ENCODE measurements at regions not wholly inside any gene's neighbourhood (a gene's known extent, or its start where the extent isn't known, plus 50 kb on each side); places are given as distances from the start of the nearest gene placed in this dataset.

DNA sequence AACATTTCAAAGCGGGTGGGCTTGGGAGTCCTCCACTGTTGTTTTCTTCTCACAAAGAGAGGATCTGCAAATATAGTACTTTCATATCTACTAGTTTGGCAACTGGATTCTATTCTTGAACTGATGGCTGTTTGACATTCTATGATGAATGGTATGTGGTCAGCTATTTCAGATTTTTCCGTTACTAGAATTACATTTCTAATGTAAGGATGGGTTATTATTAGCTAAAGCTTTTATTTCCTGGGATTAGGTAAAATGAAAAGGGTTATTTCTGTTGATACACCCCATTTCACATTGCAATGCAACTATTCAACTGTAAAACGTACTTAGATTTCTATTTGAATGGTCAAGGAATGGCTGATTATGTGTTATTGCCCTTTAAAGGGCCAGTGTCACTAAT lies 629.7 kb downstream of the DACH1 start:
- H3K9me1 ChIP-seq (replicated peaks; ENCODE audit: control insufficient read depth, extremely low read depth, insufficient read depth, low read length): no peaks in the 10 kb centered on the region
- ChIA-PET CTCF (no interaction called here), POLR2A (no interaction called here)
- FAIRE-seq (no peak), DNase-seq (ENCODE audit: low read depth, low spot score) (no peak)
- dilution Hi-C loops (cut with MboI; ENCODE audit: extremely low pct_ligation_motif_present, low sequenced_read_pairs) (no loop called here), intact Hi-C loops (cut with micrococcal nuclease) (no loop called here)
- H4K20me1 ChIP-seq (replicated peaks; ENCODE audit: control insufficient read depth, extremely low read depth, insufficient read depth, low read length): no peaks in the 10 kb centered on the region
- H3K79me2 ChIP-seq (ENCODE audit: control insufficient read depth, insufficient read depth, low read length): no peaks in the 10 kb centered on the region
- H3K9ac ChIP-seq (replicated peaks; ENCODE audit: extremely low read depth, insufficient read depth, low read length): no peak overlapping the region
- H3K4me2 ChIP-seq (ENCODE audit: insufficient read depth, low read length): no peak overlapping the region
- no peaks in the 10 kb centered on the region for H3K36me3 ChIP-seq (ENCODE audit: control insufficient read depth in 2 of 2, extremely low read depth in 1 of 2, insufficient read depth in 2 of 2, low read length in 2 of 2)
- no peak overlapping the region for H3K4me3 ChIP-seq (replicated peaks in 1 of 3; ENCODE audit: insufficient read depth in 1 of 3, low read depth in 1 of 3, low read length in 3 of 3)
- H3K27ac ChIP-seq (ENCODE audit: insufficient read depth, low read depth, low read length): no peak overlapping the region
- TF ChIP-seq POLR2A (IDR thresholded peaks at IDR 0.05; ENCODE audit: low read depth, low read length): no peak
- TF ChIP-seq GATA2 (IDR thresholded peaks at IDR 0.05; ENCODE audit: insufficient read depth, insufficient read length, low read depth, low read length): no peak
- TF ChIP-seq FOS (IDR thresholded peaks at IDR 0.05; ENCODE audit: borderline replicate concordance, insufficient read depth, low read length): no peak
- no peak for TF ChIP-seq JUN (IDR thresholded peaks at IDR 0.05; ENCODE audit: borderline replicate concordance, insufficient read depth, insufficient read length, low read depth)
- no peak overlapping the region for H2AFZ ChIP-seq (ENCODE audit: low read depth, low read length)
- no TSS peak for BruUV-seq (replicated peaks)
- no peaks in the 10 kb centered on the region for H3K27me3 ChIP-seq (ENCODE audit: control insufficient read depth in 2 of 2, insufficient read depth in 2 of 2, low read length in 2 of 2)
- H3K9me3 ChIP-seq (replicated peaks; ENCODE audit: control insufficient read depth, insufficient read depth, low read length): no peaks in the 10 kb centered on the region
- no peaks in the 10 kb centered on the region for H3K4me1 ChIP-seq (ENCODE audit: control insufficient read depth, extremely low read depth, insufficient read depth, low read length)

DNA sequence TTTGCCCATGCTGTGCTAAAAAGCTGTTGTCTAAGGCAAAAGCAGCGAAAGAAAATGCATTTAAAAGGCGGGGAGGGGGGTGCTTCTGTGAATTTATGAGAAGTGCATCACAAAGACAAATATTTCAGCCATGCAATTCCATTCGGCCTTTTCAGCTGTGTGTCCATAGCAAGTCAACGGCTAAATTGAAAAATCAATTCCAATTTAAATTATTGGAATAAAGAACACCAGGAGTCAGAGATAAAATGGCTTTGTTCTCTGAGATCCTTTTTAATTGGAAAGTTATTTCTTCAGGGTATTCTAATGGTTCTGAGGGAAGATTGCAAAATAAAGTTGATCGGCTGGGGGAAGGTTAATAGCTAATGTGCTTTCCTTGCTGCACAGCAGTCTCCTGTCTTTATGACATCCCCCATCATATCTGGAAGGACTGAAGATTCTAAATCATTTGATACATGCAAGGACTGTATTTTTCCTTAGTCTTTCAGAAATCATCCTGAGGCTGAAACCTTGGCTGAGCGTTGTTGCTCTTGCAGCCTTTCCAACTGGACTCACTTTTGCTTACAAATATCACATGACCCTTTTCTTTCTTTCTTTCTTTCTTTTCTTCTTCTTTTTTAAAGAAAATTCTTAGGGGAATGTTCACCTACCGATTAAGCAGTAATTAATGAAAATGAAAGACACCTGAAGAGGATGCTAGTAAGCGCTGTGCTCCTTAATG lies 647.1 kb downstream of the DACH1 start:
- H3K9me1 ChIP-seq (replicated peaks; ENCODE audit: control insufficient read depth, extremely low read depth, insufficient read depth, low read length): no peaks in the 10 kb centered on the region
- ChIA-PET CTCF (no interaction called here), POLR2A (no interaction called here)
- DNase-seq (ENCODE audit: low read depth, low spot score) (no peak), FAIRE-seq (no peak)
- H3K9me3 ChIP-seq (replicated peaks; ENCODE audit: control insufficient read depth, insufficient read depth, low read length): no peaks in the 10 kb centered on the region
- H3K4me3 ChIP-seq (replicated peaks in 1 of 3; ENCODE audit: insufficient read depth in 1 of 3, low read depth in 1 of 3, low read length in 3 of 3): no peak overlapping the region
- H3K27me3 ChIP-seq (ENCODE audit: control insufficient read depth in 2 of 2, insufficient read depth in 2 of 2, low read length in 2 of 2): no peaks in the 10 kb centered on the region
- H3K4me1 ChIP-seq (ENCODE audit: control insufficient read depth, extremely low read depth, insufficient read depth, low read length): peaks cover 2% of the 10 kb centered on the region
- dilution Hi-C loops (cut with MboI; ENCODE audit: extremely low pct_ligation_motif_present, low sequenced_read_pairs): no loop called here
- H3K4me2 ChIP-seq (ENCODE audit: insufficient read depth, low read length): no peak overlapping the region
- H3K9ac ChIP-seq (replicated peaks; ENCODE audit: extremely low read depth, insufficient read depth, low read length): no peak overlapping the region
- no TSS peak for BruUV-seq (replicated peaks)
- H4K20me1 ChIP-seq (replicated peaks; ENCODE audit: control insufficient read depth, extremely low read depth, insufficient read depth, low read length): no peaks in the 10 kb centered on the region
- H2AFZ ChIP-seq (ENCODE audit: low read depth, low read length): no peak overlapping the region
- no peak overlapping the region for H3K27ac ChIP-seq (ENCODE audit: insufficient read depth, low read depth, low read length)
- no peaks in the 10 kb centered on the region for H3K36me3 ChIP-seq (ENCODE audit: control insufficient read depth in 2 of 2, extremely low read depth in 1 of 2, insufficient read depth in 2 of 2, low read length in 2 of 2)
- intact Hi-C loops (cut with micrococcal nuclease): loop anchor here (5.0 to 10.0 kb wide), 2 partner anchors 495 to 598 kb away; no protein-coding TSS in a partner anchor
- no peak for TF ChIP-seq EZH2 (IDR thresholded peaks at IDR 0.05; ENCODE audit: borderline replicate concordance, low read depth, low read length, severe bottlenecking)
- no peaks in the 10 kb centered on the region for H3K79me2 ChIP-seq (ENCODE audit: control insufficient read depth, insufficient read depth, low read length)
